ENCODE measurements at regions not wholly inside any gene's neighbourhood (a gene's known extent, or its start where the extent isn't known, plus 50 kb on each side); places are given as distances from the start of the nearest gene placed in this dataset.

- peaks cover 9 to 20% of the 10 kb centered on the region in 2 donors for H3K36me3 Mint-ChIP-seq
- H3K9me3 Mint-ChIP-seq = peaks cover 5 to 10% of the 10 kb centered on the region in 2 donors
- DNase-seq (ENCODE audit: low spot score in 2 of 2) (no peak), ATAC-seq (no peak)
- H3K27ac Mint-ChIP-seq = no peak overlapping the region
Measured at GRCh38 chr5:158544388-158545339, 555.1 kb downstream of the EBF1 start.

GRCh38 chr5:158543539-158544387, 556.0 kb downstream of the EBF1 start:
- Mint-ChIP-seq H3K9me3 (peaks cover 5 to 10% of the 10 kb centered on the region in 2 donors), H3K27ac (peak overlapping the region in 1 of 2 donors; percentile 77), H3K36me3 (peaks cover 9 to 20% of the 10 kb centered on the region in 2 donors)
- no peak for DNase-seq (ENCODE audit: low spot score in 2 of 2)
- peak; percentile 44 to 91 for ATAC-seq

- DNase-seq (ENCODE audit: low spot score in 2 of 2) = peak in 1 of 2 donors; percentile 6
- ATAC-seq = peak in 1 of 2 donors; percentile 63
- Mint-ChIP-seq H3K36me3 (peaks cover 4 to 9% of the 10 kb centered on the region in 2 donors), H3K27ac (no peak overlapping the region), H3K9me3 (peaks cover 0 to 5% of the 10 kb centered on the region in 2 donors)
Measured at GRCh38 chr5:158541536-158542297, 558.0 kb downstream of the EBF1 start.

- Mint-ChIP-seq H3K27ac (no peak overlapping the region), H3K36me3 (peaks cover 0 to 5% of the 10 kb centered on the region in 2 donors), H3K9me3 (peaks cover 0 to 5% of the 10 kb centered on the region in 2 donors)
- DNase-seq (ENCODE audit: low spot score in 2 of 2) = no peak
- no peak for ATAC-seq
Measured at GRCh38 chr5:158538506-158539074, 561.1 kb downstream of the EBF1 start.

GRCh38 chr5:158537366-158537765, 562.4 kb downstream of the EBF1 start:
- DNase-seq (ENCODE audit: low spot score in 2 of 2) (no peak), ATAC-seq (no peak)
- peaks cover 0 to 5% of the 10 kb centered on the region in 2 donors for H3K36me3 Mint-ChIP-seq
- peaks cover 0 to 5% of the 10 kb centered on the region in 2 donors for H3K9me3 Mint-ChIP-seq
- no peak overlapping the region for H3K27ac Mint-ChIP-seq

- ATAC-seq (no peak), DNase-seq (ENCODE audit: low spot score in 2 of 2) (no peak)
- no peaks in the 10 kb centered on the region for H3K9me3 Mint-ChIP-seq
- no peaks in the 10 kb centered on the region for H3K36me3 Mint-ChIP-seq
- no peak overlapping the region for H3K27ac Mint-ChIP-seq
Measured at GRCh38 chr5:158534203-158534602, 565.5 kb downstream of the EBF1 start.

- no peak for ATAC-seq
- no peaks in the 10 kb centered on the region for H3K9me3 Mint-ChIP-seq
- no peaks in the 10 kb centered on the region for H3K36me3 Mint-ChIP-seq
- DNase-seq (ENCODE audit: low spot score in 2 of 2) = no peak
- H3K27ac Mint-ChIP-seq = peak overlapping the region in 1 of 2 donors; percentile 25
Measured at GRCh38 chr5:158532739-158533138, 567.0 kb downstream of the EBF1 start.

GRCh38 chr5:158531860-158532259, 567.9 kb downstream of the EBF1 start:
- DNase-seq (ENCODE audit: low spot score in 2 of 2) (no peak), ATAC-seq (no peak)
- H3K36me3 Mint-ChIP-seq = no peaks in the 10 kb centered on the region
- no peak overlapping the region for H3K27ac Mint-ChIP-seq
- no peaks in the 10 kb centered on the region for H3K9me3 Mint-ChIP-seq

GRCh38 chr5:158530115-158530514, 569.6 kb downstream of the EBF1 start:
- no peak for DNase-seq (ENCODE audit: low spot score in 2 of 2)
- no peaks in the 10 kb centered on the region for H3K36me3 Mint-ChIP-seq
- no peak overlapping the region for H3K27ac Mint-ChIP-seq
- H3K9me3 Mint-ChIP-seq = no peaks in the 10 kb centered on the region
- ATAC-seq = no peak

- DNase-seq (ENCODE audit: low spot score in 2 of 2) (no peak), ATAC-seq (no peak)
- Mint-ChIP-seq H3K9me3 (no peaks in the 10 kb centered on the region), H3K27ac (no peak overlapping the region), H3K36me3 (no peaks in the 10 kb centered on the region)
Measured at GRCh38 chr5:158529454-158529853, 570.3 kb downstream of the EBF1 start.

GRCh38 chr5:158525663-158526062, 574.1 kb downstream of the EBF1 start:
- no peaks in the 10 kb centered on the region for H3K36me3 Mint-ChIP-seq
- H3K27ac Mint-ChIP-seq = no peak overlapping the region
- ATAC-seq (no peak), DNase-seq (ENCODE audit: low spot score in 2 of 2) (no peak)
- H3K9me3 Mint-ChIP-seq = no peaks in the 10 kb centered on the region

GRCh38 chr5:158524070-158524469, 575.6 kb downstream of the EBF1 start:
- DNase-seq (ENCODE audit: low spot score in 2 of 2) (no peak), ATAC-seq (no peak)
- no peak overlapping the region for H3K27ac Mint-ChIP-seq
- H3K9me3 Mint-ChIP-seq = no peaks in the 10 kb centered on the region
- no peaks in the 10 kb centered on the region for H3K36me3 Mint-ChIP-seq

- Mint-ChIP-seq H3K36me3 (no peaks in the 10 kb centered on the region), H3K9me3 (no peaks in the 10 kb centered on the region), H3K27ac (no peak overlapping the region)
- DNase-seq (ENCODE audit: low spot score in 2 of 2) (no peak), ATAC-seq (no peak)
Measured at GRCh38 chr5:158522776-158523175, 576.9 kb downstream of the EBF1 start.

GRCh38 chr5:158521995-158522394, 577.7 kb downstream of the EBF1 start:
- Mint-ChIP-seq H3K36me3 (no peaks in the 10 kb centered on the region), H3K9me3 (no peaks in the 10 kb centered on the region), H3K27ac (no peak overlapping the region)
- DNase-seq (ENCODE audit: low spot score in 2 of 2) (no peak), ATAC-seq (no peak)

GRCh38 chr5:158519433-158520021, 580.2 kb downstream of the EBF1 start:
- H3K27ac Mint-ChIP-seq = no peak overlapping the region
- peaks cover 0 to 4% of the 10 kb centered on the region in 2 donors for H3K9me3 Mint-ChIP-seq
- DNase-seq (ENCODE audit: low spot score in 2 of 2) = no peak
- ATAC-seq = no peak
- H3K36me3 Mint-ChIP-seq = no peaks in the 10 kb centered on the region

GRCh38 chr5:158516521-158516920, 583.2 kb downstream of the EBF1 start:
- H3K36me3 Mint-ChIP-seq = no peaks in the 10 kb centered on the region
- no peak for DNase-seq (ENCODE audit: low spot score in 2 of 2)
- H3K27ac Mint-ChIP-seq = no peak overlapping the region
- ATAC-seq = no peak
- H3K9me3 Mint-ChIP-seq = peaks cover 0 to 4% of the 10 kb centered on the region in 2 donors

Data from activated naive CD4-positive, alpha-beta T cell treated with anti-CD3 and anti-CD28 coated beads, Interleukin-2, amount 50 U/mL, for 72 hours (primary cell).